Urinary bladder (tissue), 3 donors: ENCODE measurements at regions not wholly inside any gene's neighbourhood (a gene's known extent, or its start where the extent isn't known, plus 50 kb on each side); places are given as distances from the start of the nearest gene placed in this dataset.

Source experiments
- DNase-seq: peaks from one replicate; pipeline ENCODE4 v3.0.0-alpha.2; 2015; ENCODE audit errors: extremely low spot score
- H3K27ac ChIP-seq: one replicate; pipeline ENCODE4 v1.5.1; 2013; ENCODE audit warnings: low read depth, mild to moderate bottlenecking, moderate library complexity
- H3K36me3 ChIP-seq: one replicate; pipeline ENCODE4 v1.6.1; 2013; ENCODE audit warnings: mild to moderate bottlenecking, moderate library complexity; ENCODE audit not compliant: insufficient read depth
- H3K4me1 ChIP-seq: one replicate; pipeline ENCODE4 v1.6.1; 2013; ENCODE audit warnings: mild to moderate bottlenecking, moderate library complexity; ENCODE audit not compliant: insufficient read depth
- H3K4me3 ChIP-seq: one replicate; pipeline ENCODE4 v1.5.1; 2013; ENCODE audit warnings: low read depth, low read length
- WGBS: extraction: QIAGEN DNeasy Blood & Tissue Kit; methylation state at CpG from one replicate; pipeline ENCODE4 v1.1.7; 2013; 5-methylcytosine and 5-hydroxymethylcytosine counted together
- donor health status: healthy with polysubstance abuse.
- donor health status: healthy.

GRCh38 chr5:51651476-51651875, 268.2 kb downstream of the ISL1 start:
- Histone ChIP-seq H3K4me1 (no peaks in the 10 kb centered on the region), H3K36me3 (no peaks in the 10 kb centered on the region), H3K4me3 (no peak overlapping the region), H3K27ac (no peak overlapping the region)
- WGBS: 27% methylated on average over 2 of the region's 2 CpGs
- no peak for DNase-seq

DNA sequence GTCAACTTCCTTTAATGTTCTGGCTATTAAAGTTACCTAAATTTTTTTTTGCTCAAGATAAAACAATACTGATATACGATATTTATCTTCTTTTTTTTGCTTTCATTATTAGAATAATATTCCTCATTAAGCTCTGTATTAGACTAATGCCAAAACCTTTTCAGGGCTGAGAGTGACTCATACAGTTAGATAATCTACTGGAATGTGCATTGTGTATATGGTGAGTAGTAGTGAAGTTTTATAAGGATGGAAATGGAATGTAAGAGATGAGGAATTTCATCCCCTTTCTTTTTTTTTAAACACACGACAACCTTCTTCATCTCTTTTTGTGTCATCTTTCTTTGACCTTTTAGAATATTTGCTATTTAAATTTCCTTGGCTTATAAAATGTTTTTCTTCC, 268.6 kb downstream of the ISL1 start:
- no peak for DNase-seq
- no peak overlapping the region for H3K4me3 ChIP-seq
- no peak overlapping the region for H3K27ac ChIP-seq
- 19% methylated on average over 2 of the region's 2 CpGs for WGBS
- H3K4me1 ChIP-seq: no peaks in the 10 kb centered on the region
- H3K36me3 ChIP-seq: no peaks in the 10 kb centered on the region

DNA sequence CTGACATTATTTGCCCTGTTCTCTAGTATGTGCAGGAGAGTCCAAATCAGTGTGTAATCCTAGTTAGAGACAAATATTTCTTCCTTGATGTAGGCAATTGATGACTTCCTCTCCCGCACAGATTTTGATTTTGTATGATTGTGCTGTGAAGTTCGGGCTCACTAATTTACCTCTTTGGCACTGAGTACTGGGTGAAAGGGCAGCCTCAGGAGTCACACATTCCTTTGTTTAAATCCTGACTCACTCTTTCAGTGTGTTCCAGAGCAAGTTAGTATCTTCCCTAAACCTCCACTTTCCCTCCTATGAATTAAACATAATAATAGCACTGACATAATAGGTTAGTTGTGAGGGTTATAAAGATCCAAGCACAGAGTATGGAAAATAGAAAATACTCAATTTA, 269.7 kb downstream of the ISL1 start:
- 81% methylated on average over 2 of the region's 2 CpGs for WGBS
- DNase-seq: no peak
- H3K4me3 ChIP-seq: no peak overlapping the region
- H3K36me3 ChIP-seq: no peaks in the 10 kb centered on the region
- H3K4me1 ChIP-seq: no peaks in the 10 kb centered on the region
- H3K27ac ChIP-seq: no peak overlapping the region

DNA sequence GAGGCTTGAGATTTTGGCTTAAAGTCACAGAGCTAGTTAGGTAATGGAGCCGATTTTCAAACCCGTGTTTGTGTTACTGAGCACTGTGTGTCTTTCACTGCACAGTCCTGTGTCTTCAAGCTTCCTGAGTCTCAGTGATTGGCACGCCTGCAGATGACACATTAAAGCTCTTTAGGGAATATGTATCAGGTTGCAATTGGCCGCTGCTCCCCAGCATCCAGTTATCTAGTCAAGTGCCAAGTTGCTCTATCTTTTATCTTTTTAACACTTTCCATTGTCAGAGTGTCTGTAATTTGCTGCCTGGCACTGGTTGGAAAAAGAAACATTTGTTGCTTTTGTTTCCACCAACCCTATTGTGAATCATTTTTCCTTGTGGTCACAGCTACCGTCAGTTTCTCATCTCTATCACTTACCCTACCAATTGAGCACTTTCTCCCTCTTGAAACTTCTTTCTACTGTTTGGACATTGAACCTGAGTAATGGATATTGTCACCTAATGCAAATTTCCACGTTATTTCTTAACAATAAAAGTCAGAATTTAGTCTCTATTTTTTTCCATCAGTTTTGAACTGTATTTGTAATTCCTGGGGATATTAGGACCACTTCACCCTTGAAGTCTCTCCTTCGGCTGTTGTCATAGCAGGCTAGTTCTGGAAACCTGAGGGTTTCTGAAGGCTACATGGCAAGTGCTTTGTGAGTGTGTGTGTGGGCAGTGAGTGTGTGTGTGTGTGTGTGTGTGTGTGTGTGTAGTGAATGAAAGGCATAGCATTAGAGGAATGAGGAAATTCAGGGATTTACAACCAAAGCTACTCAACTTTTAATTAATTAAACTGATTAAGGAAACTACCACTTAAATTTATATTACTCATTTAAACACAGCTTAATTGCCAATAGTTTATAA, 274.3 kb downstream of the ISL1 start:
- no peak overlapping the region for H3K4me3 ChIP-seq
- 61% methylated on average over 7 of the region's 7 CpGs for WGBS
- H3K4me1 ChIP-seq: no peaks in the 10 kb centered on the region
- no peaks in the 10 kb centered on the region for H3K36me3 ChIP-seq
- no peak for DNase-seq
- H3K27ac ChIP-seq: no peak overlapping the region

DNA sequence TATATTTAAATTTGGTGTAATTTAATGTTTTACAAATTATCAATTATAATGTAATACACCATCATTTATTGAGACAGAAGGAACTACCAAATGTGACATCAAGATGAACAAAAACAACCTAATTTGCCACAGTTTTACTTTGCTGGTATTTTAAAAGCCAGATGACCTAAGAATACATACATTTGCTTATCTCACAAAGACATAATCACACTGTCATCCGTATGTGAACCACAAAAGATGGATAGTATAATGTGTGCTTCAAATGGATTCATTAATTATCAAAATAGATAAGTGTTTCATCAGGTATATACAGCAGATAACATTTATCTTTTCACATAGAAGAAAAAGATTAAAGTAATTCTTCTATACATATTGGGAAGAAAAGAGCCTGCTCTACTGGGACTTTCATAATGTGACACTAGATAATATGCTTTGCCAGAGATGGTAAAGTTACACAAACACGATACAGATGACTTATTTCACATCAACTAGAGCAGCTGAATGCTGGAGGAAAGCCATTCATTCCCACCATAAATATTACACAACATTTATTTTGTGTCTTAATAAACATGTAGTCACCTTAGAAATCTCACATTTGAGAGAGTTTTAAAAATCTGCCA, 278.5 kb downstream of the ISL1 start:
- 36% methylated on average over 2 of the region's 2 CpGs for WGBS
- H3K36me3 ChIP-seq: no peaks in the 10 kb centered on the region
- DNase-seq: no peak

GRCh38 chr5:51664491-51665250, 281.4 kb downstream of the ISL1 start:
- no peak overlapping the region for H3K27ac ChIP-seq
- DNase-seq: no peak
- H3K4me1 ChIP-seq: no peaks in the 10 kb centered on the region
- no peak overlapping the region for H3K4me3 ChIP-seq
- H3K36me3 ChIP-seq: no peaks in the 10 kb centered on the region
- WGBS: 54% methylated on average over 4 of the region's 4 CpGs

More for the DNA sequence above, 278.5 kb downstream of the ISL1 start:
- no peak overlapping the region for H3K4me3 ChIP-seq
- no peak overlapping the region for H3K27ac ChIP-seq
- H3K4me1 ChIP-seq: no peaks in the 10 kb centered on the region

GRCh38 chr5:51665251-51665593, 282.0 kb downstream of the ISL1 start:
- no peaks in the 10 kb centered on the region for H3K4me1 ChIP-seq
- no peak for DNase-seq
- no peaks in the 10 kb centered on the region for H3K36me3 ChIP-seq
- no peak overlapping the region for H3K4me3 ChIP-seq
- H3K27ac ChIP-seq: no peak overlapping the region
- WGBS: 35% methylated on average over 1 of the region's 1 CpG

- Histone ChIP-seq H3K36me3 (no peaks in the 10 kb centered on the region), H3K27ac (no peak overlapping the region), H3K4me3 (no peak overlapping the region), H3K4me1 (no peaks in the 10 kb centered on the region)
- no peak for DNase-seq
- WGBS: 96% methylated on average over 4 of the region's 4 CpGs
Observed at GRCh38 chr5:51669095-51669494, 285.8 kb downstream of the ISL1 start.

DNA sequence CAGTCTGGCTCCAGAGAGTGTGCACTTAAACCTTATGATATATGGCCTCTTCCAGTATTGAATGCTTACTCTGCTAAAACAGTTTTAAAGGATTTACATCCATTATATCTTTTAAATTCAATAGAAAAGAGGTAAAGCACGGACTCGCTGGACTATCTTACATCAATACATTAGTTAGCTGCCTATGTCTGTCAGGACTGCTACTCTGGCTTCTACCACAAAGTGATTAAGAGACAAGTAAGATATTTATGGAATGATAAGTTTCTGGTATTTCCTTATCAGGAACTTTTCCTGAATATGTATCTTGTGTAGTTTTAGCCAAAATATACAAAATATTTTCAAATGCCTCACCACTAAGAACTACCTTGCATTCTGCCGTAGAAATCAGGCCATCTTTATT, 295.1 kb downstream of the ISL1 start:
- Histone ChIP-seq H3K36me3 (no peaks in the 10 kb centered on the region), H3K4me1 (no peaks in the 10 kb centered on the region), H3K27ac (no peak overlapping the region), H3K4me3 (no peak overlapping the region)
- DNase-seq: no peak
- WGBS: 50% methylated on average over 3 of the region's 3 CpGs

- DNase-seq: no peak
- no peak overlapping the region for H3K4me3 ChIP-seq
- no peak overlapping the region for H3K27ac ChIP-seq
- no peaks in the 10 kb centered on the region for H3K36me3 ChIP-seq
- no peaks in the 10 kb centered on the region for H3K4me1 ChIP-seq
Observed at GRCh38 chr5:51679286-51679685, 296.0 kb downstream of the ISL1 start.

GRCh38 chr5:51684794-51685355, 301.6 kb downstream of the ISL1 start:
- H3K4me3 ChIP-seq: no peak overlapping the region
- no peaks in the 10 kb centered on the region for H3K4me1 ChIP-seq
- H3K27ac ChIP-seq: no peak overlapping the region
- DNase-seq: no peak
- WGBS: 69% methylated on average over 2 of the region's 2 CpGs
- H3K36me3 ChIP-seq: no peaks in the 10 kb centered on the region

DNA sequence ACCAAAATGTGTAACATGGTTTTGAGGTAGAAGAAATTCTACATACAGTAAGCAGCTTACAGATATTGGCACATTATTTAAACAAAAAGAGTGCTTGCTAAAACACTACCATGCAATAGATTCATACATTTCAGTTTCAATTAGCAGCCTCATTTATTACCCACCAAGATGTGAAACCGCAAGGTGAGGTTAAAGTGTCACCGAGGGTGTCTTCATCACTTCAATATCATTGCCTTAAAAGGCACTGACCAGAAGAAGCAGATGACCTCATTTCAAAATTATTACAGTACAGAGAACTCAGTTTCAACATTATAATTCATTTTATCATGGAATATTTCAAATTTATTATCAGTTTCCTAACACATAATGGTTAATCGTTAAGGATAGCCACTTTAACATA, 302.2 kb downstream of the ISL1 start:
- no peak overlapping the region for H3K4me3 ChIP-seq
- H3K36me3 ChIP-seq: no peaks in the 10 kb centered on the region
- whole genome bisulfite sequencing: 84% methylated on average over 3 of the region's 3 CpGs
- DNase-seq: no peak
- no peaks in the 10 kb centered on the region for H3K4me1 ChIP-seq
- no peak overlapping the region for H3K27ac ChIP-seq

DNA sequence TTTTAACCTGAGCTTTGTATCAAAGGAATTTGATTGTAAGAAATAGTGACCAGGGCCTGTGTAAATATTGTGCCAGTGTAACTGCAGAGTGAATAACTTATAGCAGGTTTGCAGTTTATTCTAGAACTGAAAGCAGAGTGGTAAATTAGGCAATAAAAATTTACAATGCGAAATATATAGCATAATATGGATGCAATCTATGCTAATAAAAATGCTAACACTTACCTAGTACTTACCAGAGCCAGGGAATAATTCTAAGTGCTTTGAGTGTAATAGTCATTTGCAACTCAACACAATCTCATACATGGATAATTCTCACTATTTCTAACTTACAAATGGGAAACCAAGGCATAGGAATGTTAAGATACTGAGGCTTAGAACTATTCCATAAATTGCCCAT, 303.4 kb downstream of the ISL1 start:
- WGBS: 79% methylated on average over 1 of the region's 1 CpG
- Histone ChIP-seq H3K4me1 (no peaks in the 10 kb centered on the region), H3K4me3 (no peak overlapping the region), H3K36me3 (no peaks in the 10 kb centered on the region), H3K27ac (no peak overlapping the region)
- no peak for DNase-seq
